Memory B cell (primary cell): ENCODE measurements at regions not wholly inside any gene's neighbourhood (a gene's known extent, or its start where the extent isn't known, plus 50 kb on each side); places are given as distances from the start of the nearest gene placed in this dataset.

Experiments
- ATAC-seq: fragments of 150-1000 bp; cut with Tn5 transposase; 2 replicates; pipeline ENCODE4 v1.10.0; 2021; ENCODE audit warnings: low read depth, mild to moderate bottlenecking, moderate library complexity
- DNase-seq, 2 donors: peaks; one replicate each; pipeline ENCODE4 v3.0.0; 2022; ENCODE audit warnings: low spot score in 2 of 2
- H3K27ac Mint-ChIP-seq: one replicate; pipeline ENCODE4 v1.8.0; 2022; ENCODE audit warnings: mild to moderate bottlenecking, moderate library complexity, mixed read lengths
- H3K27me3 Mint-ChIP-seq: one replicate; pipeline ENCODE4 v1.8.0; 2022; ENCODE audit warnings: mixed read lengths
- H3K36me3 Mint-ChIP-seq: one replicate; pipeline ENCODE4 v1.8.0; 2022; ENCODE audit warnings: mild to moderate bottlenecking, mixed read lengths
- H3K4me1 Mint-ChIP-seq: one replicate; pipeline ENCODE4 v1.8.0; 2022; ENCODE audit warnings: mixed read lengths
- H3K4me3 Mint-ChIP-seq: one replicate; pipeline ENCODE4 v1.8.0; 2022; ENCODE audit warnings: mild to moderate bottlenecking, moderate library complexity, mixed read lengths
- H3K9me3 Mint-ChIP-seq: one replicate; pipeline ENCODE4 v1.8.0; 2022; ENCODE audit warnings: mixed read lengths

- H3K9me3 Mint-ChIP-seq: peaks cover 1% of the 10 kb centered on the region
- no peaks in the 10 kb centered on the region for H3K4me1 Mint-ChIP-seq
- no peaks in the 10 kb centered on the region for H3K27me3 Mint-ChIP-seq
- H3K4me3 Mint-ChIP-seq: no peak overlapping the region
- no peak overlapping the region for H3K27ac Mint-ChIP-seq
- ATAC-seq (no peak), DNase-seq (no peak)
- H3K36me3 Mint-ChIP-seq: no peaks in the 10 kb centered on the region
Observed at GRCh38 chr15:95370291-95370690, 960.2 kb upstream of the NR2F2 start.

GRCh38 chr15:95371664-95372063, 958.8 kb upstream of the NR2F2 start:
- Mint-ChIP-seq H3K27me3 (no peaks in the 10 kb centered on the region), H3K9me3 (no peaks in the 10 kb centered on the region), H3K4me1 (no peaks in the 10 kb centered on the region), H3K36me3 (no peaks in the 10 kb centered on the region), H3K4me3 (no peak overlapping the region), H3K27ac (no peak overlapping the region)
- DNase-seq: no peak
- no peak for ATAC-seq

- no peaks in the 10 kb centered on the region for H3K36me3 Mint-ChIP-seq
- no peak overlapping the region for H3K4me3 Mint-ChIP-seq
- H3K9me3 Mint-ChIP-seq: no peaks in the 10 kb centered on the region
- H3K27me3 Mint-ChIP-seq: no peaks in the 10 kb centered on the region
- DNase-seq (no peak), ATAC-seq (no peak)
- H3K27ac Mint-ChIP-seq: no peak overlapping the region
- no peaks in the 10 kb centered on the region for H3K4me1 Mint-ChIP-seq
Observed at GRCh38 chr15:95375281-95375680, 955.2 kb upstream of the NR2F2 start.

- no peaks in the 10 kb centered on the region for H3K27me3 Mint-ChIP-seq
- no peak overlapping the region for H3K4me3 Mint-ChIP-seq
- no peak for DNase-seq
- H3K4me1 Mint-ChIP-seq: no peaks in the 10 kb centered on the region
- H3K27ac Mint-ChIP-seq: no peak overlapping the region
- no peaks in the 10 kb centered on the region for H3K36me3 Mint-ChIP-seq
- ATAC-seq: no peak
- no peaks in the 10 kb centered on the region for H3K9me3 Mint-ChIP-seq
Observed at GRCh38 chr15:95377258-95377852, 953.1 kb upstream of the NR2F2 start.

- no peak overlapping the region for H3K4me3 Mint-ChIP-seq
- ATAC-seq (no peak), DNase-seq (no peak)
- H3K9me3 Mint-ChIP-seq: peaks cover 12% of the 10 kb centered on the region
- H3K27ac Mint-ChIP-seq: no peak overlapping the region
- H3K27me3 Mint-ChIP-seq: no peaks in the 10 kb centered on the region
- peaks cover 2% of the 10 kb centered on the region for H3K36me3 Mint-ChIP-seq
- no peaks in the 10 kb centered on the region for H3K4me1 Mint-ChIP-seq
Observed at GRCh38 chr15:95394186-95395067, 936.1 kb upstream of the NR2F2 start.

GRCh38 chr15:95400428-95400827, 930.1 kb upstream of the NR2F2 start:
- Mint-ChIP-seq H3K4me1 (no peaks in the 10 kb centered on the region), H3K27me3 (no peaks in the 10 kb centered on the region), H3K4me3 (no peak overlapping the region), H3K36me3 (peaks cover 2% of the 10 kb centered on the region), H3K27ac (no peak overlapping the region), H3K9me3 (peaks cover 8% of the 10 kb centered on the region)
- ATAC-seq (no peak), DNase-seq (no peak)

GRCh38 chr15:95401587-95401986, 928.9 kb upstream of the NR2F2 start:
- DNase-seq (no peak), ATAC-seq (no peak)
- no peak overlapping the region for H3K27ac Mint-ChIP-seq
- H3K4me3 Mint-ChIP-seq: no peak overlapping the region
- no peaks in the 10 kb centered on the region for H3K27me3 Mint-ChIP-seq
- no peaks in the 10 kb centered on the region for H3K36me3 Mint-ChIP-seq
- H3K9me3 Mint-ChIP-seq: peaks cover 6% of the 10 kb centered on the region
- no peaks in the 10 kb centered on the region for H3K4me1 Mint-ChIP-seq

GRCh38 chr15:95405447-95405846, 925.1 kb upstream of the NR2F2 start:
- no peaks in the 10 kb centered on the region for H3K27me3 Mint-ChIP-seq

GRCh38 chr15:95407534-95407933, 923.0 kb upstream of the NR2F2 start:
- H3K9me3 Mint-ChIP-seq: peaks cover 1% of the 10 kb centered on the region
- no peak overlapping the region for H3K27ac Mint-ChIP-seq
- ATAC-seq: no peak
- no peak overlapping the region for H3K4me3 Mint-ChIP-seq
- no peaks in the 10 kb centered on the region for H3K27me3 Mint-ChIP-seq
- no peaks in the 10 kb centered on the region for H3K36me3 Mint-ChIP-seq
- no peaks in the 10 kb centered on the region for H3K4me1 Mint-ChIP-seq
- no peak for DNase-seq

More at GRCh38 chr15:95405447-95405846, 925.1 kb upstream of the NR2F2 start:
- Mint-ChIP-seq H3K36me3 (no peaks in the 10 kb centered on the region), H3K9me3 (no peaks in the 10 kb centered on the region), H3K4me1 (no peaks in the 10 kb centered on the region), H3K27ac (no peak overlapping the region), H3K4me3 (no peak overlapping the region)
- no peak for ATAC-seq
- no peak for DNase-seq

GRCh38 chr15:95409211-95409610, 921.3 kb upstream of the NR2F2 start:
- Mint-ChIP-seq H3K4me3 (no peak overlapping the region), H3K36me3 (no peaks in the 10 kb centered on the region), H3K27ac (no peak overlapping the region), H3K9me3 (peaks cover 1% of the 10 kb centered on the region), H3K27me3 (no peaks in the 10 kb centered on the region), H3K4me1 (no peaks in the 10 kb centered on the region)
- DNase-seq (no peak), ATAC-seq (no peak)

GRCh38 chr15:95409626-95410310, 920.7 kb upstream of the NR2F2 start:
- Mint-ChIP-seq H3K4me3 (no peak overlapping the region), H3K9me3 (peaks cover 1% of the 10 kb centered on the region), H3K27me3 (no peaks in the 10 kb centered on the region), H3K4me1 (no peaks in the 10 kb centered on the region), H3K27ac (no peak overlapping the region), H3K36me3 (no peaks in the 10 kb centered on the region)
- no peak for DNase-seq
- ATAC-seq: no peak

GRCh38 chr15:95410757-95411156, 919.7 kb upstream of the NR2F2 start:
- H3K4me3 Mint-ChIP-seq: no peak overlapping the region
- no peaks in the 10 kb centered on the region for H3K27me3 Mint-ChIP-seq
- H3K4me1 Mint-ChIP-seq: no peaks in the 10 kb centered on the region
- H3K27ac Mint-ChIP-seq: no peak overlapping the region
- peaks cover 1% of the 10 kb centered on the region for H3K9me3 Mint-ChIP-seq
- no peaks in the 10 kb centered on the region for H3K36me3 Mint-ChIP-seq
- no peak for ATAC-seq
- DNase-seq: no peak

GRCh38 chr15:95416576-95416975, 913.9 kb upstream of the NR2F2 start:
- Mint-ChIP-seq H3K27me3 (no peaks in the 10 kb centered on the region), H3K9me3 (peaks cover 5% of the 10 kb centered on the region), H3K36me3 (no peaks in the 10 kb centered on the region), H3K4me3 (no peak overlapping the region), H3K27ac (no peak overlapping the region), H3K4me1 (no peaks in the 10 kb centered on the region)
- ATAC-seq: no peak
- no peak for DNase-seq

GRCh38 chr15:95417761-95418160, 912.7 kb upstream of the NR2F2 start:
- DNase-seq: no peak
- H3K9me3 Mint-ChIP-seq: peaks cover 9% of the 10 kb centered on the region
- no peak for ATAC-seq
- no peak overlapping the region for H3K27ac Mint-ChIP-seq
- no peaks in the 10 kb centered on the region for H3K36me3 Mint-ChIP-seq
- H3K27me3 Mint-ChIP-seq: no peaks in the 10 kb centered on the region
- no peaks in the 10 kb centered on the region for H3K4me1 Mint-ChIP-seq
- H3K4me3 Mint-ChIP-seq: no peak overlapping the region
